HG02840 (cell line): ENCODE measurements at regions not wholly inside any gene's neighbourhood (a gene's known extent, or its start where the extent isn't known, plus 50 kb on each side); places are given as distances from the start of the nearest gene placed in this dataset.

ENCODE experiments used
- ATAC-seq: cut with Tn5 transposase; IDR thresholded peaks from one replicate; pipeline ENCODE4 v1.9.1; 2021; ENCODE audit warnings: mild to moderate bottlenecking, moderate library complexity, moderate number of reproducible peaks; ENCODE audit not compliant: unreplicated experiment, low FRiP score

DNA sequence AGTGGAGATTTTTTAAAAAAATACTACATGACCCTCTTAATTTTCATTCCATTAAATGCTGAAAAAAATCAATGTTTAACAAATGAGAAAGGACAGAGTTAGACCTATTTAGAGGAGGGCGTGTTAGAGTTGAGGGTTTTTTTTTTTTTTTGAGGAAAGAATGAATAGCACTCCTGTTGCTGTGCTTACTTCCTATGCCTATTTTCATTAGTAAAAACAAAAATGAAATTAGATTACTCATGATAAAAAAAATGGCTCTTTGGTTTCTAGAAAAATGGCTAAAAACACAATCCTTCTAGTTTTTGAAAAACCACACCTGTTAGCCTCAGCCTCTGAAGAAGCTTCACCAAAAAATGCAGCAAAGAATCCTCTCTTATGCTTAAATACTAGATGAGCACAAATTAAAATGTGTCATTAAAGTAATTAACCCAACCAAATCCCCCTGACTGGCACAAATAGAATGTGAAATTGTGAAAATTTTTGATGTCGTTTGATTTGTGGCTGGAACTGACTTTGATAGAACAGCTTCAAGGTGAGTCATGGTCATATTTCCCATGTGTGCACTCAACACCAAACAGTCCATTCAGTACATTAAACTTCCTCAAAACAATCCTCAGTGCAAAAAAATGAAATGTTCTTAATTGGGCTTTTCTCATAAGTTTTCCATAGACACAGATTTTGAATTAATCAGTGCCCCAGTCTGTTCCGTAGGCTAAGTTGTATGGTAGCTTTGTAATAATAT, 98.0 kb downstream of the MACIR start:
- ATAC-seq: no peak

GRCh38 chr5:103355579-103355978, 97.0 kb downstream of the MACIR start:
- no peak for ATAC-seq

DNA sequence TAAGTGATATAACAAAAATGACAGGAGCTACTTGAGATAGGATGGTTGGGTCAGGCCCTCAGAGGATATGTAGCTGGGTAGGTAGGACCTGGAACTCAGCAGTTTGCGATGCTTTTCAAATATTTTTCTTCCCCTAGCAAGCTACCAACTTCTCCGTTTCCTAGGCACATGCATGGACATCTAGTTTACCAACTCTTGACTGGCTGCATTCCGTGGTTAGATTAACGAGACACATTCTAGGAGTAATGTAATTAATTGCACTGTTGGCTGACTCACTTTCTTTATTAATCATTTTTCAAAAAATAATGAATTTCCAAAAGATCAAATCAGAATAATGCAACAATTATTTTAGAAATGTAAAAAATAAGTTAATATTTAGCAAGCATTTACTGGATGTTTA, 95.9 kb downstream of the MACIR start:
- no peak for ATAC-seq

DNA sequence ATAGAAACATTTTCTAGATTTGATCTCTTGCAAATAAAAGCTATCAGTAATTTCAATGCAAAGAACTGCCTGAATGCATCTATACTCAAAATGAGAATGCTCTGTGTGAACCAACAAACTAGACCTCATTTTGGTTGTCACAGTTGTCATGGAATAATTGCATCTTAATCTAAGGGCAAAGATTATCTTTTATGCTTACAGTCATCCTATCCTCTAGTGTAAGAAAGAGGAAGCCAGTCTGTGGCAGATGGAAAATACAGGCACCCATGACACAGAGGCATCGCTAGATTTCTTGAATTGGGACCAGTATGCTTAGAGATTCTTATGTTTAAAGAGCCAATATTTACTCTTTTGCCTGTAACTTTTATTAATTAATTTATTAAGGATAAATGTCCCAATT, 95.0 kb downstream of the MACIR start:
- ATAC-seq: no peak

- no peak for ATAC-seq
These were observed 89.3 kb downstream of the MACIR start for GRCh38 chr5:103347716-103348423.

DNA sequence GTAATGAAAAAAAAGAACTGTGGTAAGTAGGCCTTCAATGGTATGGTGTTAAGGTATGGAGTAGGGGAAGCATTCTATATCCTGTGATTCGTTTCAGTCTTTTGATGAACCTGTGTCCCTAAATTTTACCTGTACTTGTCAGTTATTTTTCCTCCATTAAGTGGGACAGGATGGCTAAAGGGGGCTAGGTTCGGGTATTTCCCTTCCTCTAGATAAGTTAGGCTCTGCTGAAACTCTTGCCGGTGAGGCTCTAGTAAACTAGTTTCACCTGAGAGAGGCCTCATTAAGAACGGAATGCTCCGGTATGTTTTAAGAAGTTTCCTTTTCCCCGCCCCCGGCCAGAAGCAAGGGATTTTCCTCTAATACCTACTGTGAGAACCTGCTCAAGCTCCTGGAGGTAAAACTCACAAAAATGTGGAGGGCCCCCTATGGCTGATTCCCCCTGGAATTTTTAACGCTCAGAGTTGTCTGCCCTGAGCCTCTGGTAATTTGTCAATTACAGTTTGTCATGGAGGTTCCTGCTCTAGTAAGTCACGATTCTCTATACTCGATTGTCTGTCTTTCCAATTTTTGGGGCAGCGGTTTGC, 87.7 kb downstream of the MACIR start:
- no peak for ATAC-seq

DNA sequence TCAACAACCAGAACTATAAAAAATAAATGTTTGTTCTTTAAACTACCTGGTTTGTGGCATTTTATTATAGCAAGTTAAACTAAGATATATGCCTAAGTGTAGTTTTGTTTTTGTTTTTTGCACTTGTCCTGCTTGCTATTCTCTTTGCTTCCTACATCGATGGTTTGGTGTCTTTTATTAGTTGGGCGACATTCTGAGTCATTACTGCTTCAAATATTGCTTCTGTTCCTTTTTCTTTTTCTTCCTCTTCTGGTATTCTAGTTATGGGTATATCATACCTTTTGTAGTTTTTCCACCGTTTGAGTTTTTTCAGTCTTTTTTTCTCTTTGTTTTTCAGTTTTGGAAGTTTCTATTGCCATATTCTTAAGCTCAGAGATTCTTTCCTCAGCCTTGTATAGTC, 86.9 kb downstream of the MACIR start:
- ATAC-seq: no peak

DNA sequence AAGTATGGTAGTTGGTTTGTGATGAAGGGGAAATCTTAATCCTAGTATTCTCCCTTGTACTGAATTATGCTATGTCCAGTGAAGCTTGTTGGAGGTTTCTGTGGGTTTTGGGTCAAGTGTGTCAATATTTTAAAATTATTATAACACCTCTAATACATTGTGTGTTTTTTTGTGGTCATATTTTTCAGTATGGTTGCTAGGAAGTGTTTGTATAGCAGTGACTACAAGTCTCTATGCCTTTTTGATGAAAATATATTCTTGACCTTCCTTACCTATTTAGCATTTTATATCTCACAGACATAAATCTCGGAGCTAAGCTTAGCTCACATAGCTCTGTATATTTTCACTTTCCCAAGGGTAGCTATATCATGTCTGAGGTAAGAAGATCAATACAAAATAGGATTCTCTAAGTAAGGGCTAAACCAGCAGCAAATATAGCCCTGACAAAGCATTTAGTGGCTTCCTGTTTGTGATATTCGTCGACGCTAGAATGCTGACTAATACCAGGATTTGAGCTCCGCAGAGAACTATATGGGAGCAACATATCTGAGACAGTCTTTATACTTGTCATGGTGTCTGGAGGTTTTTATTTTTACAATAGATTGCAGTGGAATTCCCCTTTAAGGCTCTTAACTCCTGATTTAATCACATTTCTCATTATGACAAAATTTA, 82.3 kb downstream of the MACIR start:
- ATAC-seq: peak; percentile 99

DNA sequence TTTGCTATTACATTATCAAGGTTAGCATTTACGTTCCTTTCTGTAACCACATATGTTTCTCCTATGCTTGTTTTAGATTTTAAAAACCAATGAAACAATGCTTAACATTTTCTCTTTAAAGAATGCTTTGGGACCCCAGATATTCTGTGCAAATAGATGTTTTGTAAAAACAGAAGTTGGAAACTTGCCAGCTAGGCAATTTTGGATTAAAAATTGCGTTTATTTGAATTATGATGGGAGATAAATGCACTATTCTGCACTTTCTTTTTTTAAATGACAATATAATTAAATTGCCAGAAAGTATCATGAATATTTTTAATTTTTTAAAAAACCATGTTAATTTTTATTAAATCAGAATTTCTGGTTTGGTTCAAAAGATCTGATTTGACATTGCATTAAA, 81.6 kb downstream of the MACIR start:
- ATAC-seq: no peak

DNA sequence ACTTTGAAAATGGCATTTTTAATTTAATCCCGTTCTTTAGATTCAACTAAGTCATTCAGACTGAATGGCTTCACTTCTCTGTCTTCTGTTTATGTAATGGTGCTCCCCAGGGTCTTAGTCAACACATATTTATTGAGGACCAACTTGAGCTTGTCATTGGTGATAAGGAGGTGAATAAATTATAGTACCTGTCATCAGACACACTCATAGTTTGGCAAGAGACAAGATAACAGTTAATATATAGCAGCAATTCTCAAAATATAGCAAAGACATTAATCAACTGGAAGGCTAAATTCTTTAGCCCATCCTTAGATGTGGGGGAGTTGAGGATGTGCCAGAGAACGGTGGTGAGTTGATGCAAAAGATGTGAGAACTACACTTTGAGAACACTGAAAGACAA, 78.4 kb downstream of the MACIR start:
- ATAC-seq: no peak

- no peak for ATAC-seq
These were observed 74.8 kb downstream of the MACIR start for GRCh38 chr5:103333376-103333775.

DNA sequence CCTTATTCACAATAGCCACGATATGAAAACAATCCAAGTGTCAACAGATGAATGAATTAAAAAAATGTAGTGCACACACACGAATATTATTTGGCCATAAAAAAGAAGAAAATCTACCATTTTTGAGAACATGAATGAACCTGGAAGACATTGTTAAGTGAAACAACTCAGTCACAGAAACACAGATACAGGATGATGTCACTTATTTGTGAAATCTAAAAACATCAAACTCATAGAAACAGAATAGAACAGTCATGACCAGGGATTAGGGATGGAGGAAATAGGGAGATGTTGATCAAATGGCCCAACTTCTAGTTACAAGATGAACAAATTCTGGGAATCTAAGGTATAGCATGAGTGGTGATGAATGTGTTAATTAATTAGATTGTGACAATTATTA, 72.3 kb downstream of the MACIR start:
- ATAC-seq: no peak
